GM18520 (cell line): ENCODE measurements at regions not wholly inside any gene's neighbourhood (a gene's known extent, or its start where the extent isn't known, plus 50 kb on each side); places are given as distances from the start of the nearest gene placed in this dataset.
"Not testable (repeated sequence)": the region's sequence is repeated elsewhere in the genome, so short reads cannot be mapped to it uniquely, and the experiment has no call there.

Source experiments
- ATAC-seq: cut with Tn5 transposase; IDR thresholded peaks from one replicate; pipeline ENCODE4 v1.9.1; 2021; ENCODE audit not compliant: unreplicated experiment

DNA sequence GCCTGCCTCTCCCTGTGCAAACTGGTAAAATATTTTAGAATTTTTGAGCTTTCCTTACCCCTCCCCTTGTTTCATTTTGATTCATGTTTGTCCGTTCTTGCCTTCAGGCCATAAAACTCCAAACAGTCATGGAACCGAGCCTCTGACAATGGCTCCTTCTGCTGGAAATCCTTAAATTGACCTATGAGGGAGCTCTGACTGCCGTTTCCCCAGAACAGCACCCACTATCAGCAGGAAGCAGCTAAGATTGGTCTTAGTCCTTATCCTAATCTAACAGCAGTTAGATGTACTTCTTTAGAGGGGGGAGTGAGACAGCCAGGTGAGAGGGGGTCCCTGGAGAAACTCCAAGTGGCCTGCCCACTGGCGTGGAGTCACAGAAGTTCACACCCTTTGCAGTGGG, 106.7 kb downstream of the FAM174A start:
- no peak for ATAC-seq

DNA sequence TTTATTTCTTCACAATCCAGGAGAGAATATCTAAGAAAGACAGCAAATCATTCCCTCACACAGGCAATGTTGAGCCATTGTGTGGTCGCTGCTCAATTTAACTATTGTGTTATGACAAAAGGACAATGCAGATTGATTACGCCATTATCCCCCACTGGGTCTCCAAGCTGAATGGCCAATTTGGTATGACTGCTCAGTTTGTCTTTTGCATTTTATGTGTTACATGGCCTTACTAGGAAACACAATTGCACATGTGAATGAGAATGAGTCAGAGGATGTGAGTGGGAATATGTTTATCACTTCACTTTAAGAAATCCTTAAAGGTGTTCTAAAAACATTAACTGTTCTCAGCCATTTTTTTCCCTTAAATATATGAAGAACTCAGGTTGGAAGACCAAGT, 108.3 kb downstream of the FAM174A start:
- ATAC-seq: no peak

DNA sequence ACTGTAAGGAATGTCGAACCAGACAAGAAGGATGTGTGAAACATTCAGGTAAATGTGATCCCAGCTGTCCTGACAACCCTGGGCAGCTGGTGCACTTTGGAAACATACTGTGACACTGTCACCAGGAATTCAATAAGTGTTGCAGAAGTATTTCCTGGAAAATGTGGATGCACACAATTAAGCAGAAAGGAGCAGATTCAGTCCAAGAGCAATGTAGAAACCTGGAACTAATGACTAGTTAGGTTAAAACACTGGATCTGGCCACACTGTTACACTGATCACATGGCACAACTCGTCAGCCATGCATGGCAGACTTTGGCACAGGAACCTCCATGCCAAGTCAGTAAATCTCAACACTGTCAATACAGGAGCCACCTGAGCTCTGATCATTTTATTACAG, 109.0 kb downstream of the FAM174A start:
- ATAC-seq: no peak

DNA sequence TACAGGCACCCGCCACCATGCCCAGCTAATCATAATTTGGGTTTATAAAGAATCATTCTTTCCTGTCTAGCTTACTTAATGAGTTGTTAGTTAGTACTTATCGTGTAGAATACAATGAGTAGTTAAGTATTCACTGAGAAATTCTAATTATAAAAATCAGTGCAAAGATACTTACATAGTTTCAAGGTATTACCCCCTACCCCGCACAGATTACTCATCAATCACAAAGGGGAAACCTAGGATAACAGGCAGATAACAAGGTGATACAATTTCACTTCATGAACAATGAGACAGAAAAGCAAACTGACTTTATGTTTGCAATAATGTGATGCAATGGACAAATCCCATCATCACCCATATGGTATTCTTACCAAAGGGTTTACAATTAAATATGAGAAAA, 109.6 kb downstream of the FAM174A start:
- ATAC-seq: no peak

DNA sequence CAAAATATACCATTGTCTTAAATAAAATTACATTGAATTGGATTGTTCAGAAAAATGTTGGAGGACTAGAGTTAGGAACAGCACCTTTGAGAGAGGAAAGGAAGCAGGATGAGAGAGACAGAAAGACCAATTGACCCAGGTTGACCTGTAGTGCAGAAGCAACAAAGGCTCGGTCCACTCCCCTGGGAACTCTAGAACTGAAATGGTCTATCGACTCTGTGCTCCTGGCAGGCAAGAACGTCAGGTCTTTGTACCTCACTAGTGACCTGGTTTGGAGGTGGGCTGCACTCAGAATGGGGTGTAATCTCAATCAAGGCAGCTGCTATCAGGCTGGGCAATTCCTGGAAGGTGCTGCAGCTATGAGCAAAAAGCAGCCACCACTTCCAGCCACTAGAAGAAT, 110.8 kb downstream of the FAM174A start:
- no peak for ATAC-seq

DNA sequence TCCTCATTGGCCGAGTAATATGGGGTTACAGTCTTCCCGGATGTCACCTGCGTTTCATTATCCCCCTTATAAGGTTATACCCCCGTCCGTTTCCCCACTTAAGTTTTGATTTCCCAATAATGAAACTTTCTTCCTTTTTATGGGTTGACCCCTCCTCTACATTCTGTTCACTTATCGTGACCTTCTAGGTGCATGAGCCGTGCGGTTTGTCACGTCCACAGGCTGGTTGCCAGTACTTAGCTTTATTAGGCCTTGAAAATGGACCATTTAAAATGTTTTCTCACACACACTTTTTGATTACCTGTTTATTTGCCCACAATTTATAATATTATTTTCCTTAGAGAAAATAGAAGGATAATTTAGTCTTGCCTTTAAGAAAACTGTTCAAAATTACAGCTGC, 111.5 kb downstream of the FAM174A start:
- no peak for ATAC-seq

DNA sequence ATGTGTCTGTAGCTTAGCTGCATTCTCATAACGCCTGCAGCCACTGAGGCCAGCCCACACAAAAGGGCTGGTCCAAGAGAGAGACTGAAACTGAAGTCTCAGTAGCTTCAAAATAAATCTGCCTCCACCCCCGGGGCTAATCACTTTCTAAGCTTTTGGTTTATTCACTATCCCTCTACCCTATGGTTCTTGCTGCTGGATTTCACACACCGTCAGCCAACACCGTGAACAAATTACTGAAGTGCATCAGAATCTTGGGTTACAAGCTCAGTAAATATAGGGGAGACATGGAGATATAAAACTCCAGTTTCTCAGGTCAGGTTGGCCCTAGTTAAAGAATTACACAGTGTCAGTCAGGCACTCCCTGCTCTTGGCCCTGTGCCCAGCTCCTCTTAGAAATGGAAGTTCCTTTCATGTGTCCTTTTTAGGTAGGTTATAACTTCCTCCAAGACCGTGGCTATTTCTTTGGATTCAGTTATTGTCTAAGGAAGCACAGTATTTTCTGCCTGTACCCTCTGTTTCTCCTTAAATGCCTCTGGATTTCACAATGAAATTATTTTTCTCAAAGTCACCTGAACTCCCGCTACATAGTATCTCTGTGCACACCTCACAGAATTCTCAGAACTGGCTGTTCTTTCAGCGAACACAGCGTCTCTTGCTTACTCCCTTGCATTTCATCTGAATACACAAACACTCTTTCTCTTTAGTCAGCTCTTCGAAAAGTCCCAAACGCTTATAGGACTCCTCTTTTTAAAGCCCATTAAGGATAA, 112.5 kb downstream of the FAM174A start:
- ATAC-seq: no peak

DNA sequence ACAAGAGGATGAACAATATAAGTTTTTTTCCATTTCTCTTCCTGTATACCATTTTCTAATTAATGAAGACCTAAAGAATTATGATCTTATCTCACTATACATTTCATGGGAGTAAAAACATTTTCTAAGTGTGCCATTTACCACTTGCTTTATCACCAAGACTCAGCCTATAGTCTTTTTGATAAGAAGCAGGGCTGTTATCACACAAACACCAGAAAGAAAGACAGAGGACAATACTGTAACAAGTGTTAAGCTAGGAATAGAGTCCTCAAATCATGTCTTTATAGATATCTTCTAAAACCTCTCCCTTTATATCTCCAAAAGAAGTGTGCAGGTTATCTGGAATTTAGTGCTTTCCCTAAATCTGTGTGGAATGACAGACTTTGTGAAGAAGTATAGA, 119.7 kb downstream of the FAM174A start:
- ATAC-seq: no peak

DNA sequence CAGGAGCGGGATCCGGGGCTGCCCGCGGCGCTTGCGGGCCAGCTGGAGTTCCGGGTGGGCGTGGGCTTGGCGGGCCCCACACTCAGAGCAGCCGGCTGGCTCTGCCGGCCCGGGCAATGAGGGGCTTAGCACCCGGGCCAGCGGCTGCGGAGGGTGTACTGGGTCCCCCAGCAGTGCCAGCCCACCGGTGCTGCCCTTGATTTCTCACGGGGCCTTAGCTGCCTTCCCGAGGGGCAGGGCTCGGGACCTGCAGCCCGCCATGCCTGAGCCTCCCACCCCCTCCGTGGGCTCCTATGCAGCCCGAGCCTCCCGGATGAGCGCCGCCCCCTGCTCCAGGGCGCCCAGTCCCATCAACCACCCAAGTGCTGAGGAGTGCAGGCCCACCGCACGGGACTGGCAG, 121.6 kb downstream of the FAM174A start:
- ATAC-seq: not testable (repeated sequence)

DNA sequence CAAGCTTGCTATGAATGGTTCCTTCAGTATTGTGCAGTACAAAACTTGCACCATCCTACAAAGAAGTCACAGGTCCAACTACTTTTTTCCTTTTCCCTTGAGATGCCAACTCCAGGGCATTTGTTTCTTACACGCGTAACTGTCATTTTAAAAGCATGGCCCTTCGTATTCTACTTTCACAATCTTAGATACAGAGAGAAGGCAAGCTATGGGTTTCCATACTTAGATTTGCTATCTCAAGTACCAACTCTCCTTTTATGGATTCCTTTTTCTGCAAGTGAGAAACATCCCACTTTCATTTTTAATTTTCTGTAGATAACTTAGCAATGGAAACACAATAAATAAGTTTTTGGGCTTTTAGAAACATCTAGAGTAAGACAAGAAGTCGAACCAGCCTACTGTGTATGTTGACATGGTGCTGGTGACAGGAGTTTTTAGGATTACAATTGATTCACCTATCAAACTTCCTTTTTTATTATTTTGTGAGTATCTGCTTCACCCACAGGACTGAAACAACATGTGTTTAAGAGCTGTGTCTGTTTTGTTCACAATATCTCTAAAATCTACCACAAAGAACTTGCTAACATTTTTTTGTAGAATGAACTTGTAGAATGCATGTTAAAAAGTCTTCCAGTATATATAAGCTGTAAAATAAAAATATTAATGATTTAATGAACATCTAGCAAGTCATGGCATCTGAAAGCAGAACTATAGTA, 124.1 kb downstream of the FAM174A start:
- no peak for ATAC-seq

DNA sequence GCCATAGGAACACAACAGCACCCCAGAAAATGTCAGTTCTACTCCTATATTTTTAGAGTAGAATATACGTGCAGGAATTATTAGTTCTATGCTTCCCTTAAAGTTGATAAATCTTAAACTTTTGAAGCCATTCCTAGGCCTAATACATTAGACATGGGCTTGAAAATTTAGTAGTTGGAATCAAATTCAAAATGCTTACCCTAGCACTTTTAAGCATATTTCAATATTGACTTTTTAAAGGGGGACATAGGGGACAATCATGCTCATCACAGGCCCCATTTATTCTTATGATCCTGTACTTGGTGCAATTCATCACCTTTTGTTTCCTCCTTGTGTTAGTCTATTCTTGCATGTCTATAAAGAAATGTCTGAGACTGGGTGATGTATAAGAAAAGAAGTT, 129.0 kb downstream of the FAM174A start:
- no peak for ATAC-seq

DNA sequence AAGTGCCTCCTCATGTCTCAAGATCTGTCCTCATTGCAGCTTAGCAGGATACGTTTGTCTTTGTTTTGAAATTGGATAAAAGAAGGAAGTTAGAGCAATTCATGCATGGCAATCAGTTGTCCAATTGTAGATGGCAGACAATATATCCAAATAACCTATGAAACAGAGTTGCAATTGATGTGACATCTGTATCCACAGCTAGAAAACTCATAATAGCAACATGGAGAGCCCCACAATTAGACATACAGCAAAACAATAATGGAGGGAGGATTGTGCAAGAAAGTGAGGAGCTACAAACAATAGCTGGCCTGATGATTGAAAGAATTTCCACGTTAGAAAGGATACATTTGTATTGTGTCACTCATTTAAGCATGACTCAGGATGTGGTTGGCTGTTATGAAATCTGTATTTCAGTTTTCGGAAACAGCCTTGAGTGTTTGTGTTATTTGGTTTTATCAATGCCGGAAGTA, 132.0 kb downstream of the FAM174A start:
- no peak for ATAC-seq

DNA sequence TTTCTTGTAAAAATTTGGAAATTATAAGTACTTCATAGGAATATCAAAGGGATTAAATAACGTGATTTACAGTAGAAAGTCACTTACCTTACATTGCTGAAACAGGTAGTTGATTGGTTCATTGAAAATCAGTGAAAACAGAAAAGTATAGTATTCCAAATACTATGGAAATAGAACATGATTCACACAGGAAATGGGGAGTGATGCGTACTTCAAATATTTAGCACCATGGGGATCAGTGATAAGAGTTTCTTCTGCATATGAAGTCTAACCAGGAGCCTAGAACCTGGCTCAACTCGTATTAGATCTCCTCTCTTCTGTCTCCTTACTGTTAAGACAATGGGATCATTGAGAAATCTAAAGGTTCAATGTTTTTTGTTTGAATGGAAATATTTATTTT, 133.3 kb downstream of the FAM174A start:
- ATAC-seq: no peak

DNA sequence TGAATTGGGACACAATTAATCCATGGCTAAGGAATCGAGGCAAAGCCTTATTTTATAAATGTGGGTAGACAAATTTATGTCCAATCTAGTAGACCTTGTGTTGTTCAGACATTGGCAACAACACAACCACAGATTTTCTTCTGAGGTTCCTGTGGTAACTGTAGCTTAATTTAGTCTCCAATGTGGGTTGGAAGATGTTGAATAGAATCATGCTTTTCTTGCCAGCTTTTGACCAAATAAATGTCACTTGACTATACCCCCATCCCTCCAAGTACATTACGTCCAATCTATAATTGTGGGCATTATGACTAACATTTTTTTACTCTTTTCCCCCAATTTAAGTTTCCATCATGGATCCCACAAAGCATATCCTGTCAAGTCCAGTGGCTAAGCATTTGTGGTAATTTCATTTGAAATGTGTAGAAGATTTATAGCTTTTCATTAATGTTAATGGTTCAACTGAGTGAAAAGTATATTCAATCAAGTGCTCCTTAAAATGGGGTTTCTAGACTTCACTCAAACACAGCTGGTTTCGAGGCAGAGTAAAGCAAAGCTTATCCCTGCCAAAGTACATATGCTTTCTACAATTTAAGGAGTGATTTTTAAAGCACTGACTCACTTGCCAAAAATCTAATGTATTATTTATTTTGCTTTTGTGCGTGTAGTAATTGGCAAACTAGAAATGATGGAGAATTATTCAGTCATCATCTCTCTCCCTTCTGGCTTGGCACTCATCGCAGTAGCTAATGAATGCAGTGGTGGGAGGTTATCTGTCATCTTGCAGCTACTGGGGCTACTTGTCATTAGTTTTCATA, 141.8 kb downstream of the FAM174A start:
- ATAC-seq: no peak

DNA sequence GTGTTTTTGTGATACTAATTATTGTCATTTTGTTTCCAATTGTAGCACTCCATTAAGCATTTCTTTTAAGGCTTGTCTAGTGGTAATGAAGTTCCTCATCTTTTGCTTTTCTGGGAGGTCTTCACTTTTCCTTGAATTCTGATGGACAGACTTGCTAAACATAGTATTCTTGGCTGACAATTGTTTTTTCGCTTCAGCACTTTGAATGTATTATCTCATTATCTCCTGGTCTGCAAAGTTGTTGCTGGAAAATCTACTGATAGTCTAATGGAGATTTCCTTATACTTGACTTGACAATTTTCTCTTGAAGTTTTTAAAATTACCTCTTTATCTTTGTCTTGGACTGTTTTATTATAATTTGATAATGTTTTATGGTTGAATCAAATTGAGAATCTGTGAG, 147.5 kb downstream of the FAM174A start:
- ATAC-seq: no peak

DNA sequence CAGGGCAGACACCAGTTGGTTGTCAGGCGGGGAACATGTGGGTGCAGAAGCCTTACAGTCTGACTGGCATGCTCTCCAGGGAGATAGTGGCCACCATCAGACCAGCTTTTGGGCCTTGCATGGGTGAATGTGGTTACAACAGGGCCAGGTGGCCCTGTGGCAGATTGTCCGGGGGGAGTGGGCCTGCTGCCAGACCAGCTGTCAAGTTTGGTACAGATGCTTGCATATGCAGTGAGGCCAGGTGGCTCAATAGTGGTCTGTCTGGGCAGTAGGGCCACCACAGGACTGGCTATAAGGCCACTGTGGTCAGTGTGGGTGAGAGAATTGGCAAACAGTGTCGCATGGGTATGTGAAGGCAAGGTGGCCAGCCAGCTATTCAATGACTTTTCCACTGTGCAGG, 148.7 kb downstream of the FAM174A start:
- no peak for ATAC-seq

DNA sequence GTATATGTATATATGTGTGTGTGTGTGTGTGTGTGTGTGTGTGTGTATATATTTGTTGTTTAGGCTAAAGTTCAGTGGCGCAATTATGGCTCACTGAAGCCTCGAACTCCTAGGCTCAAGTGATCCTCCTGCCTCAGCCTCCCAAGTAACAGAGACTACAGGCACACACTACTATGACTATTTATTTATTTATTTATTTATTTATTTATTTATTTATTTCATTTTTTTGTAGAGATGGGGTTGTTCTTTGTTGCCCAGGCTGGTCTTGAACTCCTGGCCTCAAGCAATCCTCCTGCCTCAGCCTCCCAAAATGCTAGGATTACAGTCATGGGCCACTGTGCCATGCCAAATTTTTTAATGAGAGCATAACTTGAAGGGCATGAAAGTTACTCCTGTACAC, 149.9 kb downstream of the FAM174A start:
- not testable (repeated sequence) for ATAC-seq

DNA sequence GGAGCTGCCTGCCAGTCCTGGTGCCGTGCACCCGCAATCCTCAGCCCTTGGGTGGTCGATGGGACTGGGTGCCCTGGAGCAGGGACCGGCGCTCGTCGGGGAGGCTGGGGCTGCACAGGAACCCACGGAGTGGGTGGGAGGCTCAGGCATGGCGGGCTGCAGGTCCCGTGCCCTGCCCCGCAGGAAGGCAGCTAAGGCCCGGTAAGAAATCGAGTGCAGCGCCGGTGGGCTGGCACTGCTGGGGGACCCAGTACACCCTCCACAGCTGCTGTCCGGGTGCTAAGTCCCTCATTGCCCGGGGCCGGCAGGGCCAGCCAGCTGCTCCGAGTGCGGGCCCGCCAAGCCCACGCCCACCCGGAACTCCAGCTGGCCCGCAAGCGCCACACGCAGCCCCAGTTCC, 153.7 kb downstream of the FAM174A start:
- not testable (repeated sequence) for ATAC-seq

DNA sequence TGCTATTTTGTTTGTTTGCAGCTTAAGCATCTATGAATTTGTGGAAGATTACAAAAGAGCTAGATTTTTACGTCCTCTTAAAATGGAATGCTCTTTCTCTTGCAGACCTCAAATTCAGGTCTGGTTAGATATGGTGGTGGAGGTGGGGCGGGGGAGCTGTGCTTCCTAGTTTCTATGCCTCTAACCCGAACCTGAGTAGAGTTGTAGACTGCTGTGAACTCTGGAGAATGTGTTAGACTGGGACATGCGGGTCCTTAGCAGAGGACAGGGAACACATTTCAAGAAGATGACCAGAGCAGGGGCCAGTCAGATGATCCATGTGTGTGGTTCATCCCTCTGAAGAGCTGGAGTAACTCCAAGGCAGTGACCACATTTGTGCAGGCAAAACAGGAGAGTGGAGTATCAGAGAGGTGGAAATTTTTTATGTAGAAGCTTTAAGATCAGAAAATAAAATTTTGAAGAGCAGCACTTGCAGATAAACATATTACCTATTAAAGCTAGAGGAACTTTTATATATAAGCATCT, 154.9 kb downstream of the FAM174A start:
- ATAC-seq: no peak

DNA sequence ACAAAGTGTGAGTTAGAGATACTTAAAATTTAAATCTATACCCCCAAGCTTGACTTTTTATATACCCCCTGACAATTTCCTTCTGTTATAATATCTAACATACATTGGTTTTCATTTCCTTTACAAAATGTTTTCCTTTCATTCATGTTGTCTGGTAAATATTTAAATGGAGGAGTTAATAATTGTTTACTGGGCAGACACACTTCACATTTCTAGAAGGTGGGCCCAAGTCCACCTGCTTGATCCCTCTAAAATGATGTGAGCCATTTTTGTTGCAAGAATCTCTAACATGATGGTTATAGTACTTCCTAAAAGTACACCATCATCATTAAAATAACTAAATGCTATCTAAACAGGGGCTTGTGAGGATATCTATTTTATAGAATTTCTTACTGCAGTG, 155.9 kb downstream of the FAM174A start:
- ATAC-seq: no peak

DNA sequence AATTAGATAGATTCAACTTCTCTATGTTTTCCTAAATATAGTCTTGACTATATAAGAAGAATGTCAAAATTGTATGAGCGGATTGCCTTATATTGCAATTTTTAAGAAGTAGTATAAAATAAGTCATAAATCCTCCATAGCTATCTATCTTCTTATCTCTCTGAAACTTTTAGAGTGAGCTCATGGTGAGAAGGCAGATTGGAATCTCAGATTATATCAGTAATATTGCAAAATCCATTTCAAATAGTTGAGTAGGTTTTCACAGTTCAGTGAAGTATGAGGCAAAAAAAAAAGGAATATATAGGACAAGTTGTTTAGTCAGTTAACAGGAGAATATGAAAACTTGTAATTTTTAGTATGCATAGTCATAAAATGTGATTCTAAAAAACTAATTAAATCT, 156.4 kb downstream of the FAM174A start:
- no peak for ATAC-seq
